ENCODE measurements at regions not wholly inside any gene's neighbourhood (a gene's known extent, or its start where the extent isn't known, plus 50 kb on each side); places are given as distances from the start of the nearest gene placed in this dataset.

DNA sequence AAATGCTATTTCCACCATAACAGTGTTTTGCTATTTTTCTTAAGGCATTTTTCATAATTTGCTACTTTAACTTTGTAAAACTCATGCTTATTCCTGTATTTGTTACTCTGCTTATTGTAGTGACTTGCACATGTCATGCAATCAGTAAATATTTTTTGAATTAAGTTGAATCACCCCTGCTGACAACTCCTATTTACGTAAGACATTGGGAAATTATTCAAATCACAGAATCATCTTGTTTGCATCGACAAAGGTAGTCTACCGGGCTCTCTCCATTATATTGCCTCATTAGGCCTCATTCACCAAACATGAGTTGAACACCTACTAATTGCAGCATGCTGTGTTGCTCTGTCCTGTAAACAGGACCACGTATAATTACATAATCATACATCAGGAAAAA lies 478.5 kb upstream of the ZEB2 start:
- ChIA-PET CTCF (no interaction called here), POLR2A (ENCODE audit: low non-redundant PET) (no interaction called here)
- TF ChIP-seq, protein P1, sequence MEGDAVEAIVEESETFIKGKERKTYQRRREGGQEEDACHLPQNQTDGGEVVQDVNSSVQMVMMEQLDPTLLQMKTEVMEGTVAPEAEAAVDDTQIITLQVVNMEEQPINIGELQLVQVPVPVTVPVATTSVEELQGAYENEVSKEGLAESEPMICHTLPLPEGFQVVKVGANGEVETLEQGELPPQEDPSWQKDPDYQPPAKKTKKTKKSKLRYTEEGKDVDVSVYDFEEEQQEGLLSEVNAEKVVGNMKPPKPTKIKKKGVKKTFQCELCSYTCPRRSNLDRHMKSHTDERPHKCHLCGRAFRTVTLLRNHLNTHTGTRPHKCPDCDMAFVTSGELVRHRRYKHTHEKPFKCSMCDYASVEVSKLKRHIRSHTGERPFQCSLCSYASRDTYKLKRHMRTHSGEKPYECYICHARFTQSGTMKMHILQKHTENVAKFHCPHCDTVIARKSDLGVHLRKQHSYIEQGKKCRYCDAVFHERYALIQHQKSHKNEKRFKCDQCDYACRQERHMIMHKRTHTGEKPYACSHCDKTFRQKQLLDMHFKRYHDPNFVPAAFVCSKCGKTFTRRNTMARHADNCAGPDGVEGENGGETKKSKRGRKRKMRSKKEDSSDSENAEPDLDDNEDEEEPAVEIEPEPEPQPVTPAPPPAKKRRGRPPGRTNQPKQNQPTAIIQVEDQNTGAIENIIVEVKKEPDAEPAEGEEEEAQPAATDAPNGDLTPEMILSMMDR (conservative IDR thresholded peaks at IDR 0.05; ENCODE audit: low read depth) = no peak
- no peak overlapping the region for H3K27ac ChIP-seq
- no peak for DNase-seq (ENCODE audit: low spot score)

DNA sequence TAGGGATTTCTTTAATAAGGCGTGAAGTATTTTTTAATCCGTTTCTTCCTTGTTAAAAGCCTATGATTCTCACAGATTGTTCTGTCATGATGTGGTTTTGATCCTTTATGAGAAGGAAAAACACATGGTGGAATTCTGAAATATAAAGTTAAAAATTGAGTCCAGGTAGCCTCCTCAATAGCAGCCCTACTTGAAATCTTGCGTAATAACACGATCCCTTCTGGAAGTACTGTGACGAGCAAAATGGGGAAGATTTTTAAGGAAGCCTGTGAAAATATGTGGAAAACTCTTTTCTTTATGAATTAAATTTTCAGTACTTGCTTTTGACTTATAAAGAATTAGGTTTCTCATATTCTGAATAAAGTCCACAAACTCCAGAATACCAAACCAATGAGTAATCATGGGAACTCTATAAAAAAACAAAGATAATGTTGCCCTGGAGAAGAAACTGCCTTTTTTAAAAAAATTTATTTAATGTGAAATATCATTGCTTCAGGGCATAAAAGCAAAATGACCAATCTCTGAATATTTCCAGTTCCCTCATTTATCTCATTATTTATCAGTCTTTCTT lies 476.4 kb upstream of the ZEB2 start:
- POLR2A ChIA-PET (ENCODE audit: low non-redundant PET) = no interaction called here
- no peak overlapping the region for H3K27ac ChIP-seq
- peak; percentile 19 for DNase-seq (ENCODE audit: low spot score)
- CTCF ChIA-PET = no interaction called here
- TF ChIP-seq, protein P1 (conservative IDR thresholded peaks at IDR 0.05; ENCODE audit: low read depth) = no peak

DNA sequence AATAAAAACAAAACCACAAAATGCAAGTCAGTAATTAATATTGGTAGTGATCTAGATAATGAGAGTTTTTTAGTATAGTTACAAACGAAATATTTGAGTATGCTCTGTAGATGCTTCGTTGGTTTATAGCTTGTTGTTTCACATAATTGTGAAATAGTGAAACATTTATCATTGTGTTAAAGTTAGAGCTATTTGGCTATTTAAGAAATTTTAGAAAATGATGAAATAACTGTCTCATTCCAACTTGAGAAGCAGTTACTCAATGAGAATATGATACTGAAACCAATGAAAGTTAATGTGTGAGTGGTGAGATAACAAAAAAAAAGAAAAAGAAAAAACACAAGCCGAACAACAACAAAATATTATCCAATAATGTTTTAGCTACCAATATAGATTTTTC lies 475.6 kb upstream of the ZEB2 start:
- TF ChIP-seq, protein P1 (conservative IDR thresholded peaks at IDR 0.05; ENCODE audit: low read depth) = no peak
- POLR2A ChIA-PET (ENCODE audit: low non-redundant PET) = no interaction called here
- CTCF ChIA-PET = interaction anchor here (0.8 kb wide), 1 partner anchor 700 kb away, joined by 3 read pairs; no protein-coding TSS in a partner anchor
- no peak overlapping the region for H3K27ac ChIP-seq
- no peak for DNase-seq (ENCODE audit: low spot score)

DNA sequence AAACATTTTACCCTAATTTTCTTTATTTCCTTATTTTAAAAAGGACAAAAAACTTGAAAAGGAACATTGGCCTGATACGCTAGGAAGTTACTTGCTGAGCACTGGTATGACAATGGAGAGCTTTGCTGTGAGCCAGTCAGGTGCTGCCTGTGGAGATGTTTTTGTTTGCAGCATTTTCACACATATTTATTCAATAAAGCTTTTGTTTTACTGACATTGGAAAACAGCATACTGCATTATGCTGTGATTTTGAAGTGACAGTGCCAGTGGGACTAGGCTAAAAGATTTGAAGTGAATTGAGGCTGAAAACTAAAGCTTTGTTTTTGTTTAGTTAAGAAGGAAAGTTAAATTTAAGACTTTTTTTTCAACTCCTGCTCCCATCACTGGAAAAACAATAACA lies 470.7 kb upstream of the ZEB2 start:
- POLR2A ChIA-PET (ENCODE audit: low non-redundant PET) = no interaction called here
- no peak for DNase-seq (ENCODE audit: low spot score)
- CTCF ChIA-PET = no interaction called here
- no peak overlapping the region for H3K27ac ChIP-seq
- TF ChIP-seq, protein P1 (conservative IDR thresholded peaks at IDR 0.05; ENCODE audit: low read depth) = no peak

DNA sequence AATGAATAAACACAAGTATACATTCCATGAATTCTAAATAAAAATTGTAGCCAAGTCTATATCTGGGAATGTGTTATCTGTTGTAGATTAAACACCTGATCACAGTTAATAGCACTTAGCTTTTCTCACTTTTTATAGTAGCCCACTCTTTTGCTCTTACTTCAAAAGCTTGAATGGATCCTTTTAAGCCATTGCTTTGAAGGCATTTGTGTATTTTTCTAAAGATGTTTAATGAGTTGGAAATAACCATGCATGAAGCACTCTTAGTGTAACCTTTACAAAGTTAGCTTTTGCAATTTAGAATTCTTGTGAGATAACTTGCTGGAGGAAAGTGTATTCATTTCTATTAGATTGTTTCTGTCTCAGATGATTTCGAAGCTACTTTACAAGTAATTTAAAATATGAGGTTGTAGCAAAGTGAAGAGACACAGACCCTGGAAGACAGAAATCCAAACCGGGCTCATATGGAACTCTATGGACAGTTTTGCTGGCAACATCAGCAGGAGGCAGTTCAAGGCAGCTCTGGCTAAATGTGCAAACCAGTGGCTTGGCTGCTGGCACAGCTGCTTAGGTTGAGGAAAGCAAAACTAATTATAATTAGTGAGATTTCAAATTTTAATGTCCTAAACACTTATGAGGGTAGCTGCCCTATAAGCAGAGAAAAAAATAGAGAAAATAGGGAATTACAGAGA lies 469.8 kb upstream of the ZEB2 start:
- CTCF ChIA-PET = interaction anchor here (0.6 kb wide), 1 partner anchor 91 kb away, joined by 4 read pairs; no protein-coding TSS in a partner anchor
- POLR2A ChIA-PET (ENCODE audit: low non-redundant PET) = no interaction called here
- no peak overlapping the region for H3K27ac ChIP-seq
- TF ChIP-seq, protein P1 (conservative IDR thresholded peaks at IDR 0.05; ENCODE audit: low read depth) = no peak
- no peak for DNase-seq (ENCODE audit: low spot score)

DNA sequence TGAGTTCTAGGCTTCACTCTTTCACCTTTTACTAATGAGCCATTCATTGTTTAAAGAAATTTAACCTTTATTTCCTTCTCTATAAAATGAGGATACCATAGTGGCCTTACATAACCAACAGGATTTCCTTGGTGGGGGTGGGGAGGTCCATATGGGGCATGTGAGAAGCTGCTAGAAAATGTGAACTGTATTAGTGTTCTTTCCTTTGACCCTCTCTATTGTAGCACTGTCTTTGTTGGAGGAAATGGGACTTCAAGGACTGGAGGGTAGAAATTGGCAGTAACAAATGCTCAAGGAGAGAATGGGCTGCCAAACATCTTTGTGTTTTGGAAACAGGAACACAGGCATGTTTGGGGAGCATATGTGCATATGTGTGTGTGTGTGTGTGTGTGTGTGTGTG lies 468.7 kb upstream of the ZEB2 start:
- ChIA-PET POLR2A (ENCODE audit: low non-redundant PET) (no interaction called here), CTCF (no interaction called here)
- no peak overlapping the region for H3K27ac ChIP-seq
- no peak for DNase-seq (ENCODE audit: low spot score)
- TF ChIP-seq, protein P1 (conservative IDR thresholded peaks at IDR 0.05; ENCODE audit: low read depth) = no peak
